MM.1S (cell line): ENCODE measurements at regions not wholly inside any gene's neighbourhood (a gene's known extent, or its start where the extent isn't known, plus 50 kb on each side); places are given as distances from the start of the nearest gene placed in this dataset.

Experiments used
- EZH2 ChIP-seq: fragments of 300-600 bp; sonication (generic); optimal IDR thresholded peaks from 2 replicates; pipeline ENCODE3; 2017; ENCODE audit warnings: low read depth, mild to moderate bottlenecking, antibody characterized with exemption, low read length, mixed read lengths
- EZH2phosphoT487 ChIP-seq: fragments of 300-600 bp; sonication (generic); IDR thresholded peaks from 2 replicates; pipeline ENCODE4 v1.6.1; 2018; ENCODE audit warnings: antibody characterized with exemption, low read length
- TF ChIP-seq, protein P1 (sequence below): fragments of 300-600 bp; sonication (generic); IDR thresholded peaks from 2 replicates; pipeline ENCODE4 v1.5.1; 2016; ENCODE audit warnings: antibody characterized with exemption, low read length, mixed read lengths

DNA sequence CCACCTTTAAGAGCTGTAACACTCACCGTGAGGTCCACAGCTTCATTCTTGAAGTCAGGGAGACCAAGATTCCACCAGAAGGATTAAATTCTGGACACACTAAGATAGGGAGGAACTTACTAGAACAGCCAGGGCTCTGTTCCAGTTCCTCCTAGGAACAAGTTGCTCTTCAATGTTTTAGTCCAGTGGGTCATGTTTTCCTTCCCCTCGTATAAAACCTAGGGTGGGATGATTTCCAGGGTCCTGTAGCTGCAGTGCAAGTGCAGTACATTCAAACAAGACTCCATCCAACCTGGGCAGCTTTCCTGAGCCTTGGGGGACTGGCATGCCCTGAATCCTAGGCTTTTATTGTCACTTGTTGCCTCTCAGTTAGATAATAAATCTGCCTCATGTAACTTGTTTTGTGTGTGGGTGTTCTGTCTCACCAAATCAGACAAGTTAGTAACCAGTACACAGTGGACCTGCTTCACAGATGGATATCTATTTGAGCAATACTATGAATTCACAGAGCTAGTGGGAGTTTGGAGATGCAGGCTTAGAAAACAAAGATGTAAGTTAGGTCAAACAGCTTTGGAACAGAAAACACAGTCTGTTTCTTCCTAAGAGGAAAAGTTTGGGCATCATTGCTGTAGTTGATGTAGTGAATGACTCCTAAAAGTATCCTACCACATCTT is 405.6 kb downstream of the GABRG2 start:
- TF ChIP-seq, protein P1, sequence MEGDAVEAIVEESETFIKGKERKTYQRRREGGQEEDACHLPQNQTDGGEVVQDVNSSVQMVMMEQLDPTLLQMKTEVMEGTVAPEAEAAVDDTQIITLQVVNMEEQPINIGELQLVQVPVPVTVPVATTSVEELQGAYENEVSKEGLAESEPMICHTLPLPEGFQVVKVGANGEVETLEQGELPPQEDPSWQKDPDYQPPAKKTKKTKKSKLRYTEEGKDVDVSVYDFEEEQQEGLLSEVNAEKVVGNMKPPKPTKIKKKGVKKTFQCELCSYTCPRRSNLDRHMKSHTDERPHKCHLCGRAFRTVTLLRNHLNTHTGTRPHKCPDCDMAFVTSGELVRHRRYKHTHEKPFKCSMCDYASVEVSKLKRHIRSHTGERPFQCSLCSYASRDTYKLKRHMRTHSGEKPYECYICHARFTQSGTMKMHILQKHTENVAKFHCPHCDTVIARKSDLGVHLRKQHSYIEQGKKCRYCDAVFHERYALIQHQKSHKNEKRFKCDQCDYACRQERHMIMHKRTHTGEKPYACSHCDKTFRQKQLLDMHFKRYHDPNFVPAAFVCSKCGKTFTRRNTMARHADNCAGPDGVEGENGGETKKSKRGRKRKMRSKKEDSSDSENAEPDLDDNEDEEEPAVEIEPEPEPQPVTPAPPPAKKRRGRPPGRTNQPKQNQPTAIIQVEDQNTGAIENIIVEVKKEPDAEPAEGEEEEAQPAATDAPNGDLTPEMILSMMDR = no peak
- no peak for TF ChIP-seq EZH2phosphoT487
- no peak for TF ChIP-seq EZH2
